H1 (cell line): ENCODE measurements at regions not wholly inside any gene's neighbourhood (a gene's known extent, or its start where the extent isn't known, plus 50 kb on each side); places are given as distances from the start of the nearest gene placed in this dataset.

Experiments used
- CTCF ChIA-PET: fragments of 300-600 bp; sonication (Branson Sonifier 250); formaldehyde crosslinking; loops from one replicate; lab custom pipeline; 2021; ENCODE audit not compliant: partially characterized antibody; lab: Charles Lee
- POLR2A ChIA-PET: fragments of 300-600 bp; sonication (Branson Sonifier 250); formaldehyde crosslinking; loops from one replicate; lab custom pipeline; 2021; ENCODE audit warnings: inconsistent platforms; ENCODE audit not compliant: partially characterized antibody; lab: Charles Lee
- DNase-seq, 2 experiments: peaks; one replicate each; pipeline versions ENCODE4 v3.0.0 to v3.0.0-alpha.2; 2010 to 2022; ENCODE audit warnings: low spot score in 2 of 2, low read depth in 1 of 2, mixed read lengths in 1 of 2
- FAIRE-seq: peaks from 2 replicates; lab custom pipeline; 2011; peaks lifted over from hg19 to GRCh38; lab: Jason Lieb, UNC
- H2AFZ ChIP-seq: 2 replicates; pipeline ENCODE4 v1.8.1; 2012; ENCODE audit warnings: low read length, inconsistent platforms
- H2AK5ac ChIP-seq: 2 replicates; pipeline ENCODE4 v1.6.1; 2013; ENCODE audit warnings: low read depth, low read length
- H2BK120ac ChIP-seq: replicated peaks from 2 replicates; pipeline ENCODE3; 2013; ENCODE audit warnings: low read depth, low read length, inconsistent platforms
- H2BK12ac ChIP-seq: 2 replicates; pipeline ENCODE4 v1.6.1; 2013; ENCODE audit warnings: low read depth, low read length
- H2BK15ac ChIP-seq: 2 replicates; pipeline ENCODE4 v1.6.1; 2013; ENCODE audit warnings: low read length
- H2BK20ac ChIP-seq: 2 replicates; pipeline ENCODE4 v1.6.1; 2013; ENCODE audit warnings: low read length
- H2BK5ac ChIP-seq: 2 replicates; pipeline ENCODE4 v1.6.1; 2013; ENCODE audit warnings: low read depth, low read length
- H3K14ac ChIP-seq: 2 replicates; pipeline ENCODE4 v1.6.1; 2013; ENCODE audit warnings: inconsistent platforms; ENCODE audit not compliant: insufficient read length
- H3K18ac ChIP-seq: 2 replicates; pipeline ENCODE4 v1.6.1; 2013; ENCODE audit warnings: low read length; ENCODE audit errors: extremely low read depth
- H3K23ac ChIP-seq: 2 replicates; pipeline ENCODE4 v1.6.1; 2013; ENCODE audit warnings: inconsistent platforms; ENCODE audit not compliant: insufficient read length
- H3K23me2 ChIP-seq: 2 replicates; pipeline ENCODE4 v1.6.1; 2013; ENCODE audit warnings: low read depth, low read length
- H3K27ac ChIP-seq: 2 replicates; pipeline ENCODE4 v1.6.1; 2011; ENCODE audit warnings: low read depth, low read length, inconsistent platforms
- H3K27me3 ChIP-seq, 4 experiments: replicated peaks in 1 of 4; 1 replicate in 1 of 4; 2 replicates in 3 of 4; pipeline versions ENCODE4 v1.6.1 to v1.8.1; 2011 to 2013; ENCODE audit warnings: low read length in 3 of 4, mild to moderate bottlenecking in 3 of 4, inconsistent platforms in 2 of 4, mixed read lengths in 2 of 4, moderate library complexity in 1 of 4; ENCODE audit not compliant: control insufficient read depth in 3 of 4, insufficient read depth in 3 of 4; ENCODE audit errors: extremely low read depth in 1 of 4
- H3K36me3 ChIP-seq, 4 experiments: 2 replicates each; pipeline versions ENCODE4 v1.6.1 to v1.8.1; 2011 to 2013; ENCODE audit warnings: mild to moderate bottlenecking in 4 of 4, low read length in 3 of 4, moderate library complexity in 2 of 4, control low read depth in 1 of 4, inconsistent platforms in 1 of 4; ENCODE audit not compliant: insufficient read depth in 4 of 4, control insufficient read depth in 2 of 4
- H3K4ac ChIP-seq: replicated peaks from 2 replicates; pipeline ENCODE3; 2013; ENCODE audit warnings: low read length, low read depth, mixed read lengths, inconsistent platforms; ENCODE audit not compliant: insufficient read length
- H3K4me1 ChIP-seq, 4 experiments: replicated peaks in 1 of 4; 1 replicate in 1 of 4; 2 replicates in 3 of 4; pipeline versions ENCODE4 v1.6.1 to v1.8.1; 2011 to 2013; ENCODE audit warnings: low read length in 3 of 4, inconsistent platforms in 2 of 4, mixed read lengths in 1 of 4; ENCODE audit not compliant: insufficient read depth in 4 of 4, control insufficient read depth in 3 of 4
- H3K4me2 ChIP-seq, 2 experiments: 2 replicates each; pipeline versions ENCODE4 v1.6.1 to v1.8.1; 2011 to 2013; ENCODE audit warnings: low read depth in 2 of 2, low read length in 2 of 2, control low read depth in 1 of 2, inconsistent platforms in 1 of 2, mild to moderate bottlenecking in 1 of 2; ENCODE audit not compliant: insufficient read depth in 1 of 2
- H3K4me3 ChIP-seq, 4 experiments: fragments of 200-600, 300-600 bp in 1 of 4; sonication (generic), shearing (Covaris generic), sonication (Bioruptor Twin) in 1 of 4; 2 replicates each; pipeline versions ENCODE4 v1.5.1 to v1.8.1; 2011 to 2016; ENCODE audit warnings: low read length in 4 of 4, low read depth in 3 of 4, control low read depth in 2 of 4, inconsistent platforms in 2 of 4, mild to moderate bottlenecking in 2 of 4, mixed read lengths in 1 of 4, moderate library complexity in 1 of 4; ENCODE audit not compliant: insufficient read depth in 2 of 4; ENCODE audit errors: extremely low read depth in 1 of 4
- H3K56ac ChIP-seq: replicated peaks from 2 replicates; pipeline ENCODE3; 2013; ENCODE audit warnings: low read depth, mild to moderate bottlenecking, mixed read lengths, low read length, inconsistent platforms; ENCODE audit not compliant: insufficient read length
- H3K79me1 ChIP-seq: 2 replicates; pipeline ENCODE4 v1.6.1; 2013; ENCODE audit warnings: low read depth, low read length, control low read depth
- H3K79me2 ChIP-seq, 2 experiments: 2 replicates each; pipeline versions ENCODE4 v1.6.1 to v1.8.1; 2012 to 2013; ENCODE audit warnings: low read length in 2 of 2, mild to moderate bottlenecking in 2 of 2, inconsistent platforms in 1 of 2; ENCODE audit not compliant: insufficient read depth in 2 of 2, control insufficient read depth in 1 of 2
- H3K9ac ChIP-seq, 4 experiments: replicated peaks in 1 of 4; 1 replicate in 1 of 4; 2 replicates in 3 of 4; pipeline versions ENCODE4 v1.6.1 to v1.8.1; 2011 to 2013; ENCODE audit warnings: low read depth in 3 of 4, low read length in 3 of 4, control low read depth in 2 of 4, mild to moderate bottlenecking in 2 of 4, moderate library complexity in 2 of 4, inconsistent platforms in 1 of 4; ENCODE audit errors: extremely low read depth in 1 of 4
- H3K9me3 ChIP-seq, 2 experiments: 2 replicates each; pipeline versions ENCODE4 v1.6.1 to v1.8.1; 2012 to 2013; ENCODE audit warnings: mild to moderate bottlenecking in 2 of 2, moderate library complexity in 2 of 2, control low read depth in 1 of 2, inconsistent platforms in 1 of 2, low read depth in 1 of 2, low read length in 1 of 2, mixed read lengths in 1 of 2; ENCODE audit not compliant: insufficient read depth in 2 of 2
- H4K20me1 ChIP-seq, 2 experiments: replicated peaks in 1 of 2; 2 replicates each; pipeline versions ENCODE3 to v1.8.1; 2011 to 2013; ENCODE audit warnings: inconsistent platforms in 2 of 2, low read length in 2 of 2, mild to moderate bottlenecking in 1 of 2; ENCODE audit not compliant: insufficient read depth in 2 of 2, control insufficient read depth in 1 of 2
- H4K5ac ChIP-seq: 2 replicates; pipeline ENCODE4 v1.6.1; 2013; ENCODE audit warnings: low read length, low read depth, mixed read lengths, inconsistent platforms; ENCODE audit not compliant: insufficient read length
- H4K8ac ChIP-seq: 2 replicates; pipeline ENCODE4 v1.8.0; 2013; ENCODE audit warnings: mild to moderate bottlenecking, moderate library complexity, low read length, inconsistent platforms; ENCODE audit not compliant: insufficient read depth; ENCODE audit errors: extremely low read depth
- H4K91ac ChIP-seq: replicated peaks from 2 replicates; pipeline ENCODE3; 2013; ENCODE audit warnings: low read length, mixed read lengths, inconsistent platforms; ENCODE audit not compliant: insufficient read length
- BACH1 ChIP-seq: IDR thresholded peaks from 2 replicates; pipeline ENCODE4 v1.6.1; 2012; ENCODE audit warnings: low read length, improper control_type of control experiment
- BCL11A ChIP-seq, 2 experiments: IDR thresholded peaks; one replicate each; pipeline ENCODE4 v1.6.1; 2011; ENCODE audit warnings: low read depth in 2 of 2, low read length in 2 of 2, mild to moderate bottlenecking in 2 of 2
- CBX5 ChIP-seq: fragments of 300-800, 300-1000 bp; sonication (generic); IDR thresholded peaks from 2 replicates; pipeline ENCODE4 v1.7.1; 2016; ENCODE audit warnings: antibody characterized with exemption, low read length, low read depth
- CHD1 ChIP-seq: IDR thresholded peaks from 2 replicates; pipeline ENCODE4 v1.6.1; 2012; ENCODE audit warnings: low read depth, low read length, improper control_type of control experiment
- CTBP2 ChIP-seq: IDR thresholded peaks from 2 replicates; pipeline ENCODE4 v1.7.0; 2011; ENCODE audit warnings: borderline replicate concordance, mild to moderate bottlenecking, moderate library complexity, mixed read lengths, low read length; ENCODE audit not compliant: insufficient read depth, insufficient read length
- GABPA ChIP-seq: IDR thresholded peaks from 2 replicates; pipeline ENCODE4 v1.6.1; 2011; ENCODE audit warnings: mild to moderate bottlenecking, low read length, moderate library complexity, borderline replicate concordance; ENCODE audit not compliant: insufficient read depth
- HDAC6 ChIP-seq: IDR thresholded peaks from one replicate; pipeline ENCODE4 v1.7.1; 2012; ENCODE audit warnings: low read depth, mild to moderate bottlenecking, inconsistent platforms, low read length, moderate library complexity
- MAFK ChIP-seq: IDR thresholded peaks from 2 replicates; pipeline ENCODE4 v1.6.1; 2012; ENCODE audit warnings: low read depth, mild to moderate bottlenecking, improper control_type of control experiment, low read length
- SIX5 ChIP-seq: IDR thresholded peaks from 2 replicates; pipeline ENCODE4 v1.6.1; 2011; ENCODE audit warnings: mild to moderate bottlenecking, low read depth, low read length
- SUZ12 ChIP-seq: fragments of 200-600 bp; sonication (generic); IDR thresholded peaks from 2 replicates; pipeline ENCODE4 v1.6.1; 2012; ENCODE audit warnings: mild to moderate bottlenecking, inconsistent platforms, low read length, moderate library complexity, mixed read lengths
- TAF1 ChIP-seq: IDR thresholded peaks from 2 replicates; pipeline ENCODE4 v1.6.1; 2011; ENCODE audit warnings: mild to moderate bottlenecking, low read depth, low read length
- TCF12 ChIP-seq: IDR thresholded peaks from 2 replicates; pipeline ENCODE4 v1.6.1; 2011; ENCODE audit warnings: low read depth, mild to moderate bottlenecking, low read length
- YY1 ChIP-seq: IDR thresholded peaks from 2 replicates; pipeline ENCODE4 v1.6.1; 2011; ENCODE audit warnings: low read depth, mild to moderate bottlenecking, low read length
- ZNF274 ChIP-seq: IDR thresholded peaks from 2 replicates; pipeline ENCODE4 v1.7.0; 2012; ENCODE audit warnings: low read length, borderline replicate concordance; ENCODE audit errors: extremely low read depth
- WGBS, 2 experiments: shearing (Covaris generic) in 1 of 2; methylation state at CpG; one replicate each; pipeline versions ENCODE4 v1.1.6 to v1.1.7; 2013 to 2015; ENCODE audit warnings: low lambda C conversion rate in 2 of 2, mixed read lengths in 2 of 2, inconsistent platforms in 1 of 2, low coverage in 1 of 2, missing lambda C conversion rate in 1 of 2; ENCODE audit not compliant: insufficient replicate concordance in 2 of 2, insufficient coverage in 1 of 2, insufficient read length in 1 of 2; ENCODE audit errors: extremely low coverage in 1 of 2, missing lambda C conversion rate in 1 of 2; 5-methylcytosine and 5-hydroxymethylcytosine counted together

DNA sequence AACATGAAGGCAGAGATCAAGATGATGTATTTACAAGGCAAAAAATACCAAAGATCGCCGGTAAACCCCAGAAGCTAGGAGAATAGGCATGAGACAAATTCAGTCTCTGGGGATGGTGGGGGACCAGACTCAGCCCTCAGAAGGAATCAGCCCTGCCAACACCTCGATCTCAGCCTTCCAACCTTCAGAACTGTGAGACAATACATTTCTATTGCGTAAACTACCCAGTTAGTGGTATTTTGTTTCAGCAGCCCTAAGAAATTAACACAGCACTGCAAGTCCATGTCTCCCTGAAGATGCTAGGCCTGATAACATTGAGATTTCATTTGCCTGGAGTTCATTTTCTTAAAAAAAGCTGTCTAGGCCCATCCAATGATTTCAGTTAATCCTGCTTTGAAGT is 622.5 kb downstream of the PTPRC start:
- H2BK5ac ChIP-seq: no peak overlapping the region
- no peak overlapping the region for H2BK12ac ChIP-seq
- no peaks in the 10 kb centered on the region for H3K27me3 ChIP-seq
- FAIRE-seq (no peak), DNase-seq (no peak)
- H2BK20ac ChIP-seq: no peak overlapping the region
- H3K18ac ChIP-seq: no peak overlapping the region
- no peaks in the 10 kb centered on the region for H3K79me2 ChIP-seq
- H4K8ac ChIP-seq: no peak overlapping the region
- no peak overlapping the region for H3K23ac ChIP-seq
- H3K9ac ChIP-seq: no peak overlapping the region
- H2BK120ac ChIP-seq: no peak overlapping the region
- no peak overlapping the region for H3K56ac ChIP-seq
- no peaks in the 10 kb centered on the region for H3K23me2 ChIP-seq
- no peak overlapping the region for H3K27ac ChIP-seq
- H3K4ac ChIP-seq: no peak overlapping the region
- no peaks in the 10 kb centered on the region for H3K36me3 ChIP-seq
- H3K4me1 ChIP-seq: no peaks in the 10 kb centered on the region
- no peak overlapping the region for H3K4me3 ChIP-seq
- H4K91ac ChIP-seq: no peak overlapping the region
- no peak overlapping the region for H3K4me2 ChIP-seq
- H3K9me3 ChIP-seq: no peaks in the 10 kb centered on the region
- no peak overlapping the region for H2AK5ac ChIP-seq
- no peaks in the 10 kb centered on the region for H3K79me1 ChIP-seq
- no peak overlapping the region for H2AFZ ChIP-seq
- no peaks in the 10 kb centered on the region for H4K20me1 ChIP-seq
- H3K14ac ChIP-seq: no peak overlapping the region
- POLR2A ChIA-PET: no interaction called here
- H2BK15ac ChIP-seq: no peak overlapping the region
- 93% methylated on average over 4 of the region's 4 CpGs; no CpG with 5 or more reads in 1 of the 2 experiments for WGBS, 2 experiments
- H4K5ac ChIP-seq: no peak overlapping the region
- CTCF ChIA-PET: interaction anchor here (0.8 kb wide), 2 partner anchors 148 to 285 kb away, joined by 3 read pairs; no protein-coding TSS in a partner anchor
- TF ChIP-seq CTBP2 (no peak), ZNF274 (no peak), SUZ12 (no peak), GABPA (no peak), HDAC6 (no peak), TCF12 (no peak), MAFK (no peak), SIX5 (no peak), YY1 (no peak), BCL11A (IDR thresholded peaks at IDR 0.05; ENCODE audit: low read depth in 2 of 2, low read length in 2 of 2) (no peak), CHD1 (no peak), BACH1 (no peak), CBX5 (no peak), TAF1 (no peak)
